WI38 (cell line): ENCODE measurements at regions not wholly inside any gene's neighbourhood (a gene's known extent, or its start where the extent isn't known, plus 50 kb on each side); places are given as distances from the start of the nearest gene placed in this dataset.

Experiments used
- H3K4me3 ChIP-seq: 2 replicates; pipeline ENCODE4 v1.5.1; 2011; ENCODE audit warnings: low read depth, mild to moderate bottlenecking, control low read depth, low read length
- TF ChIP-seq, protein P1 (sequence below): IDR thresholded peaks from 2 replicates; pipeline ENCODE4 v1.5.1; 2012; ENCODE audit warnings: low read depth, mild to moderate bottlenecking, control low read depth, low read length

DNA sequence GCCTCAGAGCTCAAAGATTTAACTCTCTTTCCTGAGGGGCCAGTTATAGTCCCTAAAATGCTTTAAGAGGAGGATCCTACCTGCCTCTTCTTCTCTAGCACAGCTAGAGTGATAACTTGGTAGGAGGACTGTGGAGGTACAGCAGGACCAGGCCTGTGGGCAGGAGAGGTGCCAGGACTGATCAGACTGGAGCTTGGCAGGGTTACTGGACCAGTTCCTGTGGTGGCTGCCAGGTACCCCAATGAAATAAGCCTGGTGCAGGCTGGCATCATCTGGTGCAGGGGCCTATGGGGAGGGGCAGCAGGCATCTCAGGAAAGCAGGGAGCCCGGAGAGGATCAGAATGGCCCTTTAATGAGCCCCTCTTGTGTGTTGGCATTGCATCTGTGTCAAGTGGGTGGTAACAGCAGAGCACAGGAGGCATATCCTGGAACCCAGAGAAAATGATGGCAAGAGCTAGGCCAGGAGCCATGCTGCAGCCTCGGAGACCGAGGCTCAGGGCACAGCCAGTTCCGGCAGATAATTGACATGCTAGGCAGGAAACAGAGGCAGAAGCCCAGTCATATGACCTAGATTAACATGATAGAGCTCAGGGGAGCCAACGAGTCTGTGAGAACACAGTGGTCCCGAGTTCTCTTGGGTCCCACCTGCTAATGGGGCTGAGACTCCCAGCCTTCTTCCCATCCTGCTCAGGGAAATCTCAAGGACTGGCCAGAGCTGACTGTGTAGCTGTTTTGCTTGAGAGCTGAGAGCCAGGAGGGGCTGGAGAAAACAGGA is 187.5 kb upstream of the ZBED5 start:
- H3K4me3 ChIP-seq = no peak overlapping the region
- TF ChIP-seq, protein P1, sequence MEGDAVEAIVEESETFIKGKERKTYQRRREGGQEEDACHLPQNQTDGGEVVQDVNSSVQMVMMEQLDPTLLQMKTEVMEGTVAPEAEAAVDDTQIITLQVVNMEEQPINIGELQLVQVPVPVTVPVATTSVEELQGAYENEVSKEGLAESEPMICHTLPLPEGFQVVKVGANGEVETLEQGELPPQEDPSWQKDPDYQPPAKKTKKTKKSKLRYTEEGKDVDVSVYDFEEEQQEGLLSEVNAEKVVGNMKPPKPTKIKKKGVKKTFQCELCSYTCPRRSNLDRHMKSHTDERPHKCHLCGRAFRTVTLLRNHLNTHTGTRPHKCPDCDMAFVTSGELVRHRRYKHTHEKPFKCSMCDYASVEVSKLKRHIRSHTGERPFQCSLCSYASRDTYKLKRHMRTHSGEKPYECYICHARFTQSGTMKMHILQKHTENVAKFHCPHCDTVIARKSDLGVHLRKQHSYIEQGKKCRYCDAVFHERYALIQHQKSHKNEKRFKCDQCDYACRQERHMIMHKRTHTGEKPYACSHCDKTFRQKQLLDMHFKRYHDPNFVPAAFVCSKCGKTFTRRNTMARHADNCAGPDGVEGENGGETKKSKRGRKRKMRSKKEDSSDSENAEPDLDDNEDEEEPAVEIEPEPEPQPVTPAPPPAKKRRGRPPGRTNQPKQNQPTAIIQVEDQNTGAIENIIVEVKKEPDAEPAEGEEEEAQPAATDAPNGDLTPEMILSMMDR = no peak

DNA sequence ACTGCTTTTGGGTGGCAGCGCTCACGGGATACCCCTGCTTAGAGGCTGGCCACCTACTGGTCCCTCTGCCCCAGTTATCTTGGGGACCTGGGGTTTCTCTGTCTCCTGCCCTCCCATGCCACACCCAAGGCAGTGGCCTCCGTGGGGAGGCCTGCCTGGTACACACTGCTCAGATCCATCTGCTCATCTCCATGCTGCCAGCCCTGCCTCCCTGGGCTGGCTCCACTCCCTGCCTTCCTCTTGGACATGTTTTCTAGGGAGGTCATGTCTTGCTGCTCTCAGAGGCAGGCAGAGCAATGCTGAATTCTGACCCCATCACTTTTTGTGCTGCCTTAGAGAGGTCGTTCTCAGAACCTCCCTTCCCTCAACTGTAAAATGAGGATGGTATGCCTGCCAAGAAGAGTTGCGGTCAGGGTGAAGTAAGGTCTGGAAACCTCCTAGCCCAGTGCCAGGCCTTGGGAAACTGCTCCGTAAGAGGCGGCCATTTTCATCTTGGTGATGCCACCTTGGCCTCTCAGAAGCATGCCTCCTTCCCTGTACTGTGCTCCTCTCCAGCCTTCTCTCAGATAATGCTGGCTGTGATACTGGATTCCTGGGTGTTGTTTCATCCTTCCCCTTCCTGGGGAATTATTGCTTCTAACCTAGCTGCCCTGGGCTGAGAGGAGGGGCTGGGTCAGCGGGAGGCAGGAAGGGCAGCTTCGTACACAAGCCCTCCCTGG is 186.4 kb upstream of the ZBED5 start:
- TF ChIP-seq, protein P1 = no peak
- no peak overlapping the region for H3K4me3 ChIP-seq

DNA sequence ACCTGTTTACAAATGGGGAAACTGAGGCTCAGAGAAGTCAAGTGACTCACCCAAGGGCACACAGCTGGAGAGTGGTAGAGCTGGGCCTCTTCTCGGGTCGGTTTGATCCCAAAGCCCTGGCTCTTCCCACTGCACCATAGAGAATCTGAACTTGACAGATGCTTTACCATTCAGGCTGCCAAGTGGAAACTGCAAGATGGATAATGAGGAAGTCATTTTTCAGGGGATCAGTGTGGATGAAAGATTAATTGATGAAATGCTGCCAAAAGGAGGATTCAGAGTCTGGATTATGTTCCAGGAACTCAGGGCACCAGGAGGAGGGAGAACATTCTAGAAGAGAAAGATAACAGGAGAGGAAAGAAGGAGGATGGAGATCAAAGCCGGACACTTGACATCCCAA is 185.9 kb upstream of the ZBED5 start:
- no peak overlapping the region for H3K4me3 ChIP-seq
- TF ChIP-seq, protein P1 = no peak

DNA sequence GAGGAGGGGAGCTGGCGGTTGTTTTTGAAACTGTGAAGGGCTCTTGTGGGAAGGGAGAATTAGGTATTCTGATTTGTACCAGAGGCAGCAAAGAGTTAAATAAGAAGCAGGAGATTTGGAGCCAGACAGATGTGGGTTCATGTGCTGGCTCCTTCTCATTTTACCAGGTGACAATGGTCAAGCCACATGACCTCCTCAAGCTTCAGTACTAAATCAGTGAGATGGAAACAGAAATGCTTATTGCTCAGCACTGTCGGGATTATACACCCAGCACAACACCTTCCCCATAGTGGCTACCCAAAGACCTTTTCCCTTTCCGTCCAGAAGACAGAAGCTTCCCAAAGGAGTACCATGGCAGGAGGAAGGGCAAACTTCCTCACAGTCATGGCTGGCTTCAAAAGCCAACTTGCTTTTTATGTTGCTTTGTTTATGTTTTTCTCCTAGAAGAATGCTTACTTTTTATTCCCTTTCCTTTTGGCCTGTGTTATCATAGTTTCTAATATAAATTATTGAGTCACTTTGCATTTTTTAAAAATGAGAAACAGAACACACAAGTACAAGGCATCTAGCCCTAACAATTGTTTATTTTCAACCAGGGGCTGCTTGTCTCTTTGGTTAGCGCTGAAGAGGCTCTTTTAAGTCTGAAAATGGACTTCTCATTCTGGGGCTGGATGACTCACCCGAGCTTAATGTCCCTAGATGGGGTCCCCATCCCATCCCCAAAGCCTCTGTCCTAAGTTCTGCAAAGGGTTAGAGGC is 181.5 kb upstream of the ZBED5 start:
- TF ChIP-seq, protein P1 = no peak
- no peak overlapping the region for H3K4me3 ChIP-seq

DNA sequence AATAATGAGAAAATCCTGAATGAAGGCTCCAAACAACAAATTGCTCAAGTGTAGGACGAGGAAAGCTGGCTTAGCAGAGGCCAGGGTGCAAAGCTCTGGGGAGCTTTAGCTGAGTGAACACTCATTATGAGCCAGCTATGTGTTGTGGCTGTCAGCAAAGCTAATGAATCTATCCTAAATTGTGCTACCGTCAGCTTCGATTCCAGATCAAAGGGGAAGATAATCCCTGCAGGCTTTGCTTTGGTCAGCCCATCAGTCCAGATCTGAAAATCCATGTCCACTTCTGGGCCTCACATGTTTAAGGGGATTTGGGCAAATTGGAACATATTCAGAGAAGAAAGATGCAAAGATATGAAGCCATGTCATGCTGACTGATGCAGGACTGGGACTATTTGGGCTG is 180.9 kb upstream of the ZBED5 start:
- no peak overlapping the region for H3K4me3 ChIP-seq
- TF ChIP-seq, protein P1 = no peak

DNA sequence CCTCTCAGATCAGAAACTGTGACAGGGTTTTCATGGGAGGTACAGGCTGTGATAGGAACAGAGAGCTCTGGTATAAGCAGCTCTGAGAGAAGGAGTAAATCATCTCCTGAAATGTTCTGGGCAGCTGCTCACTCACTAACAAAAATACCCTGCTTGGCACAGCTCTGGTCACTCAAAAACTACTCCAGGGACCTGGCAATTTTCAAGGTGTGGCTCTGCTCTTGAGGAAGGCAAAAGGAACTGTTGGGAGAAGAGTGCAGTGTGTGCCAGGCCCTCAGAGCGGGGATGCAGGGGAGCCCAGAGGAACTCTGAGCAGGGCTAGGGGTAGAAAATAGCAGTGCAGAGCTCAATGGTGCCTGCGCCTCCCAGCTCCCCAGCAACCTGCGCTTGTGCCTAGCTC is 180.5 kb upstream of the ZBED5 start:
- TF ChIP-seq, protein P1 = no peak

More for the DNA sequence above, 180.5 kb upstream of the ZBED5 start:
- H3K4me3 ChIP-seq = no peak overlapping the region
